Panc1 (cell line): ENCODE measurements at regions not wholly inside any gene's neighbourhood (a gene's known extent, or its start where the extent isn't known, plus 50 kb on each side); places are given as distances from the start of the nearest gene placed in this dataset.

ENCODE experiments used
- ATAC-seq: fragments of 200-7000 bp; cut with Tn5 transposase; 2 replicates; pipeline ENCODE4 v1.9.1; 2020; ENCODE audit warnings: mild to moderate bottlenecking, moderate library complexity
- BruUV-seq: library from RNA; stranded (reverse); fragments of 400-500 nt; replicated peaks from 2 replicates; lab custom pipeline; 2021; lab: Mats Ljungman, UMichigan
- CTCF ChIA-PET: fragments of 300-600 bp; sonication (Branson Sonifier 250); formaldehyde crosslinking; loops from one replicate; lab custom pipeline; 2022; ENCODE audit warnings: antibody characterized with exemption; lab: Charles Lee
- POLR2A ChIA-PET: fragments of 300-600 bp; sonication (Branson Sonifier 250); formaldehyde crosslinking; loops from one replicate; lab custom pipeline; 2022; ENCODE audit warnings: antibody characterized with exemption; lab: Charles Lee
- DNase-seq: peaks from one replicate; pipeline ENCODE4 v3.0.0-alpha.2; 2010; ENCODE audit warnings: low read depth, low spot score
- H3K27ac ChIP-seq: 2 replicates; pipeline ENCODE4 v1.5.1; 2011; ENCODE audit warnings: mild to moderate bottlenecking, low read length, inconsistent platforms
- H3K27me3 ChIP-seq: fragments of 200-500 bp; sonication (Bioruptor generic); 2 replicates; pipeline ENCODE4 v1.6.0; 2014; ENCODE audit warnings: low read length, inconsistent platforms; ENCODE audit not compliant: control insufficient read depth, insufficient read depth
- H3K36me3 ChIP-seq: fragments of 200-500 bp; sonication (Bioruptor generic); 2 replicates; pipeline ENCODE4 v1.5.1; 2014; ENCODE audit warnings: inconsistent platforms, mild to moderate bottlenecking, low read length, moderate library complexity; ENCODE audit not compliant: control insufficient read depth, insufficient read depth
- H3K4me1 ChIP-seq: 2 replicates; pipeline ENCODE4 v1.5.1; 2011; ENCODE audit warnings: inconsistent platforms, mild to moderate bottlenecking, low read length, moderate library complexity; ENCODE audit not compliant: control insufficient read depth, insufficient read depth
- H3K4me3 ChIP-seq, 2 experiments: 2 replicates each; pipeline ENCODE4 v1.5.1; 2011 to 2012; ENCODE audit warnings: low read depth in 2 of 2, low read length in 2 of 2, mild to moderate bottlenecking in 2 of 2, inconsistent platforms in 1 of 2, moderate library complexity in 1 of 2
- H3K9me3 ChIP-seq: fragments of 200-500 bp; sonication (Bioruptor generic); 2 replicates; pipeline ENCODE4 v1.5.1; 2014; ENCODE audit warnings: low read depth, mild to moderate bottlenecking, inconsistent platforms, low read length, moderate library complexity; ENCODE audit not compliant: control insufficient read depth, insufficient read depth
- POLR2AphosphoS5 ChIP-seq: IDR thresholded peaks from 2 replicates; pipeline ENCODE4 v1.6.1; 2012; ENCODE audit warnings: mild to moderate bottlenecking, low read depth, low read length, moderate library complexity
- SIN3A ChIP-seq: IDR thresholded peaks from 2 replicates; pipeline ENCODE4 v1.6.1; 2012; ENCODE audit warnings: low read depth, mild to moderate bottlenecking, low read length, moderate library complexity, borderline replicate concordance; ENCODE audit not compliant: insufficient read depth
- TCF7L2 ChIP-seq: IDR thresholded peaks from 2 replicates; pipeline ENCODE4 v1.6.1; 2011; ENCODE audit warnings: mild to moderate bottlenecking, low read depth, low read length, inconsistent platforms
- in situ Hi-C: cut with HindIII; loops from 2 replicates; pipeline ENCODE4 v1.10.0; 2016; ENCODE audit warnings: low sequenced_read_pairs, low pct_unique_long_range_greater_than_20kb
- intact Hi-C: fragments of 100-400 bp; cut with micrococcal nuclease; formaldehyde crosslinking; loops from one replicate; pipeline ENCODE4 v1.10.0; 2022; ENCODE audit not compliant: unreplicated experiment
- TF ChIP-seq, protein P1 (sequence below): fragments of 450-650 bp; IDR thresholded peaks from 2 replicates; pipeline ENCODE4 v1.5.1; 2017; ENCODE audit warnings: mild to moderate bottlenecking
- TF ChIP-seq, protein P2 (sequence below), 2 experiments: IDR thresholded peaks; 2 replicates each; pipeline ENCODE4 v1.6.1; 2011 to 2012; ENCODE audit warnings: low read depth in 2 of 2, control low read depth in 1 of 2, low read length in 1 of 2, mild to moderate bottlenecking in 1 of 2, moderate library complexity in 1 of 2; ENCODE audit not compliant: insufficient read depth in 1 of 2

GRCh38 chr3:118000219-118000618 lies 1034.4 kb downstream of the IGSF11 start:
- CTCF ChIA-PET: no interaction called here
- no peaks in the 10 kb centered on the region for H3K36me3 ChIP-seq
- no peak overlapping the region for H3K4me3 ChIP-seq
- no peaks in the 10 kb centered on the region for H3K4me1 ChIP-seq
- peaks cover 2% of the 10 kb centered on the region; the same call in 1 of the 2 replicates for H3K27me3 ChIP-seq
- TF ChIP-seq TCF7L2: no peak
- TF ChIP-seq, protein P1, sequence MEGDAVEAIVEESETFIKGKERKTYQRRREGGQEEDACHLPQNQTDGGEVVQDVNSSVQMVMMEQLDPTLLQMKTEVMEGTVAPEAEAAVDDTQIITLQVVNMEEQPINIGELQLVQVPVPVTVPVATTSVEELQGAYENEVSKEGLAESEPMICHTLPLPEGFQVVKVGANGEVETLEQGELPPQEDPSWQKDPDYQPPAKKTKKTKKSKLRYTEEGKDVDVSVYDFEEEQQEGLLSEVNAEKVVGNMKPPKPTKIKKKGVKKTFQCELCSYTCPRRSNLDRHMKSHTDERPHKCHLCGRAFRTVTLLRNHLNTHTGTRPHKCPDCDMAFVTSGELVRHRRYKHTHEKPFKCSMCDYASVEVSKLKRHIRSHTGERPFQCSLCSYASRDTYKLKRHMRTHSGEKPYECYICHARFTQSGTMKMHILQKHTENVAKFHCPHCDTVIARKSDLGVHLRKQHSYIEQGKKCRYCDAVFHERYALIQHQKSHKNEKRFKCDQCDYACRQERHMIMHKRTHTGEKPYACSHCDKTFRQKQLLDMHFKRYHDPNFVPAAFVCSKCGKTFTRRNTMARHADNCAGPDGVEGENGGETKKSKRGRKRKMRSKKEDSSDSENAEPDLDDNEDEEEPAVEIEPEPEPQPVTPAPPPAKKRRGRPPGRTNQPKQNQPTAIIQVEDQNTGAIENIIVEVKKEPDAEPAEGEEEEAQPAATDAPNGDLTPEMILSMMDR: no peak
- TF ChIP-seq, protein P2, sequence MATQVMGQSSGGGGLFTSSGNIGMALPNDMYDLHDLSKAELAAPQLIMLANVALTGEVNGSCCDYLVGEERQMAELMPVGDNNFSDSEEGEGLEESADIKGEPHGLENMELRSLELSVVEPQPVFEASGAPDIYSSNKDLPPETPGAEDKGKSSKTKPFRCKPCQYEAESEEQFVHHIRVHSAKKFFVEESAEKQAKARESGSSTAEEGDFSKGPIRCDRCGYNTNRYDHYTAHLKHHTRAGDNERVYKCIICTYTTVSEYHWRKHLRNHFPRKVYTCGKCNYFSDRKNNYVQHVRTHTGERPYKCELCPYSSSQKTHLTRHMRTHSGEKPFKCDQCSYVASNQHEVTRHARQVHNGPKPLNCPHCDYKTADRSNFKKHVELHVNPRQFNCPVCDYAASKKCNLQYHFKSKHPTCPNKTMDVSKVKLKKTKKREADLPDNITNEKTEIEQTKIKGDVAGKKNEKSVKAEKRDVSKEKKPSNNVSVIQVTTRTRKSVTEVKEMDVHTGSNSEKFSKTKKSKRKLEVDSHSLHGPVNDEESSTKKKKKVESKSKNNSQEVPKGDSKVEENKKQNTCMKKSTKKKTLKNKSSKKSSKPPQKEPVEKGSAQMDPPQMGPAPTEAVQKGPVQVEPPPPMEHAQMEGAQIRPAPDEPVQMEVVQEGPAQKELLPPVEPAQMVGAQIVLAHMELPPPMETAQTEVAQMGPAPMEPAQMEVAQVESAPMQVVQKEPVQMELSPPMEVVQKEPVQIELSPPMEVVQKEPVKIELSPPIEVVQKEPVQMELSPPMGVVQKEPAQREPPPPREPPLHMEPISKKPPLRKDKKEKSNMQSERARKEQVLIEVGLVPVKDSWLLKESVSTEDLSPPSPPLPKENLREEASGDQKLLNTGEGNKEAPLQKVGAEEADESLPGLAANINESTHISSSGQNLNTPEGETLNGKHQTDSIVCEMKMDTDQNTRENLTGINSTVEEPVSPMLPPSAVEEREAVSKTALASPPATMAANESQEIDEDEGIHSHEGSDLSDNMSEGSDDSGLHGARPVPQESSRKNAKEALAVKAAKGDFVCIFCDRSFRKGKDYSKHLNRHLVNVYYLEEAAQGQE (IDR thresholded peaks at IDR 0.05; ENCODE audit: insufficient read depth in 1 of 2, low read depth in 2 of 2, low read length in 1 of 2): no peak
- no peak for TF ChIP-seq POLR2AphosphoS5
- no peak for TF ChIP-seq SIN3A
- intact Hi-C loops (no loop called here), in situ Hi-C loops (no loop called here)
- ATAC-seq (no peak), DNase-seq (no peak)
- no peaks in the 10 kb centered on the region for H3K9me3 ChIP-seq
- H3K27ac ChIP-seq: no peak overlapping the region
- BruUV-seq: no TSS peak
- POLR2A ChIA-PET: no interaction called here

GRCh38 chr3:118001380-118001779 lies 1033.3 kb downstream of the IGSF11 start:
- H3K4me1 ChIP-seq: no peaks in the 10 kb centered on the region
- H3K9me3 ChIP-seq: no peaks in the 10 kb centered on the region
- no peak overlapping the region for H3K27ac ChIP-seq
- TF ChIP-seq TCF7L2 (no peak), SIN3A (no peak)
- TF ChIP-seq, protein P2 (IDR thresholded peaks at IDR 0.05; ENCODE audit: insufficient read depth in 1 of 2, low read depth in 2 of 2, low read length in 1 of 2): no peak
- TF ChIP-seq, protein P1: no peak
- POLR2A ChIA-PET: no interaction called here
- H3K36me3 ChIP-seq: no peaks in the 10 kb centered on the region
- BruUV-seq: no TSS peak
- in situ Hi-C loops (no loop called here), intact Hi-C loops (no loop called here)
- ATAC-seq: no peak
- H3K27me3 ChIP-seq: no peaks in the 10 kb centered on the region; the same call in 1 of the 2 replicates
- no peak for DNase-seq
- CTCF ChIA-PET: no interaction called here
- H3K4me3 ChIP-seq: no peak overlapping the region
